Karpas-422 (cell line): ENCODE measurements at regions not wholly inside any gene's neighbourhood (a gene's known extent, or its start where the extent isn't known, plus 50 kb on each side); places are given as distances from the start of the nearest gene placed in this dataset. TPM values are rescaled to one million over a fixed set of nuclear protein-coding genes. Genes with fewer than 3 reads are reported as not detected.

Experiments
- DNase-seq: peaks from one replicate; pipeline ENCODE4 v3.0.0-alpha.2; 2015
- H2AFZ ChIP-seq: fragments of 200-600 bp; sonication (generic); 2 replicates; pipeline ENCODE4 v1.6.1; 2014; ENCODE audit warnings: antibody characterized with exemption, low read length, mixed read lengths
- H3K27ac ChIP-seq: fragments of 200-600 bp; sonication (generic); 2 replicates; pipeline ENCODE4 v1.5.1; 2014; ENCODE audit warnings: mild to moderate bottlenecking, low read length, moderate library complexity
- H3K27me3 ChIP-seq: fragments of 200-600 bp; sonication (generic); 2 replicates; pipeline ENCODE4 v1.6.1; 2014; ENCODE audit warnings: low read length, mixed read lengths
- H3K36me3 ChIP-seq: fragments of 200-600 bp; sonication (generic); 2 replicates; pipeline ENCODE4 v1.6.1; 2014; ENCODE audit warnings: low read length, mixed read lengths; ENCODE audit not compliant: insufficient read depth
- H3K4me1 ChIP-seq: fragments of 200-600 bp; sonication (generic); 2 replicates; pipeline ENCODE4 v1.6.1; 2014; ENCODE audit warnings: mild to moderate bottlenecking, low read length, mixed read lengths
- H3K4me2 ChIP-seq: fragments of 200-600 bp; sonication (generic); 2 replicates; pipeline ENCODE4 v1.6.1; 2014; ENCODE audit warnings: low read length, low read depth, mild to moderate bottlenecking; ENCODE audit not compliant: poor library complexity, severe bottlenecking
- H3K4me3 ChIP-seq: fragments of 200-600 bp; sonication (generic); 2 replicates; pipeline ENCODE4 v1.5.1; 2014; ENCODE audit warnings: mild to moderate bottlenecking, antibody characterized with exemption, low read length, mixed read lengths
- H3K79me2 ChIP-seq: fragments of 200-600 bp; sonication (generic); 2 replicates; pipeline ENCODE4 v1.6.1; 2014; ENCODE audit warnings: mild to moderate bottlenecking, low read length, mixed read lengths
- H3K9ac ChIP-seq: fragments of 200-600 bp; sonication (generic); 2 replicates; pipeline ENCODE4 v1.6.0; 2014; ENCODE audit warnings: low read length
- H3K9me2 ChIP-seq: fragments of 200-600 bp; sonication (generic), shearing (Covaris generic); replicated peaks from 2 replicates; pipeline ENCODE4 v1.6.0; 2014; ENCODE audit warnings: mild to moderate bottlenecking, low read length, moderate library complexity; ENCODE audit not compliant: insufficient read depth
- H3K9me3 ChIP-seq: fragments of 300-700, 200-600 bp; sonication (generic); 2 replicates; pipeline ENCODE4 v1.6.1; 2014; ENCODE audit warnings: low read length, mixed read lengths
- H4K20me1 ChIP-seq: fragments of 200-600 bp; sonication (generic); 2 replicates; pipeline ENCODE4 v1.6.1; 2014; ENCODE audit warnings: mild to moderate bottlenecking, antibody characterized with exemption, low read length, low read depth; ENCODE audit not compliant: insufficient read depth
- small RNA-seq: library from RNA; depleted of rRNA; stranded (forward); fragments of <200 nt; gene quantifications from one replicate; pipeline ENCODE3, GENCODE V24; 2014

DNA sequence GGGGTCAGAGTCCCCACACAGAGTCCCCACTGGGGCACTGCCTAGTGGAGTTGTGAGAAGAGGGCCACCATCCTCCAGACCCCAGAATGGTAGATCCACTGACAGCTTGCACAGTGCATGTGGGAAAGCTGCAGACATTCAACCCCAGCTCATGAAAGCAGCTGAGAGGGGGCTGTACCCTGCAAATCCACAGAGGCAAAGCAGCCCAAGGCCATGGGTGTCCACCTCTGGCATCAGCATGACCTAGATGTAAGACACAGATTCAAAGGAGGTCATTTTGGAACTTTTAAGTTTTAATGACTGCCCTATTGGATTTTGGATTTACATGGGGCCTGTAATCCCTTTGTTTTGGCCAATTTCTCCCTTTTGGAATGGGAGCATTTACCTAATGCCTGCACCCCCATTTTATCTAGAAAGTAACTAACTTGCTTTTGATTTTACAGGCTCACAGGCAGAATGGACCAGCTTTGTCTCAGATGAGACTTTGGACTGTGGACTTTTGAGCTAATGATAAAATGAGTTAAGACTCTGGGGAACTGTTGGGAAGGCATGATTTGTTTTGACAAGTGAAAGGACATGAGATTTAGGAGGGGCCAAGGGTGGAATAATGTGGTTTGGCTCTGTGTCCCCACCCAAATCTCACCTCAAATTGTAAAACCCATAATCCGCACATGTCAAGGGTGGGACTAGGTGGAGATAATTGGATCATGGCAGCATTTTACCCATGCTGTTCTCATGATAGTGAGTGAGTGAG lies 56.3 kb upstream of the ITGA1 start:
- Histone ChIP-seq H3K4me1 (no peaks in the 10 kb centered on the region), H3K9me2 (no peaks in the 10 kb centered on the region), H2AFZ (no peak overlapping the region), H3K4me3 (no peak overlapping the region), H3K79me2 (no peaks in the 10 kb centered on the region), H3K27ac (no peak overlapping the region), H3K9ac (no peak overlapping the region), H3K4me2 (no peak overlapping the region), H4K20me1 (no peaks in the 10 kb centered on the region), H3K9me3 (no peaks in the 10 kb centered on the region), H3K27me3 (no peaks in the 10 kb centered on the region), H3K36me3 (no peaks in the 10 kb centered on the region)
- DNase-seq = no peak

DNA sequence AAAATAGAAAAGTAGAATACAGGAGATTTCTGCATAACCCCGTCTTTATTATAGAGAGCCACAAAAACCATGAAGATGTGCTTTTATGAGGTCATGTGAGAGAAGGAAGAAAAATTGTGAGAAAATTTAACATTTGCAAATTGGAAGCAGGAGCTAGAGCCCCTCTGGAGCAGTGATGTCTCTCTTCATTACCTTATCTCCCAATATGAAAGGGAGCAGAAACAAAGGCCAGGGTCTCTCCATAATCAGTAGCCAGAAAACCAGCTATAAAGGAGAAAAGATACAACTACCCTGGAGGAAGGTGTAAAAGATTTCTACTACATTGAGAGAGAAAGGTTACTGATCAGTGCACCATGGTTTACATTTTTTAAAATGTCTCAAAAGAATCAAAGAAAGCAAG lies 53.2 kb upstream of the ITGA1 start:
- H3K36me3 ChIP-seq = no peaks in the 10 kb centered on the region
- no peaks in the 10 kb centered on the region for H3K9me2 ChIP-seq
- no peak for DNase-seq
- H3K4me2 ChIP-seq = no peak overlapping the region
- no peaks in the 10 kb centered on the region for H3K79me2 ChIP-seq
- no peaks in the 10 kb centered on the region for H4K20me1 ChIP-seq
- H3K4me3 ChIP-seq = no peak overlapping the region
- no peaks in the 10 kb centered on the region for H3K27me3 ChIP-seq
- no peaks in the 10 kb centered on the region for H3K4me1 ChIP-seq
- no peak overlapping the region for H3K9ac ChIP-seq
- no peak overlapping the region for H2AFZ ChIP-seq
- no peaks in the 10 kb centered on the region for H3K9me3 ChIP-seq
- H3K27ac ChIP-seq = no peak overlapping the region

DNA sequence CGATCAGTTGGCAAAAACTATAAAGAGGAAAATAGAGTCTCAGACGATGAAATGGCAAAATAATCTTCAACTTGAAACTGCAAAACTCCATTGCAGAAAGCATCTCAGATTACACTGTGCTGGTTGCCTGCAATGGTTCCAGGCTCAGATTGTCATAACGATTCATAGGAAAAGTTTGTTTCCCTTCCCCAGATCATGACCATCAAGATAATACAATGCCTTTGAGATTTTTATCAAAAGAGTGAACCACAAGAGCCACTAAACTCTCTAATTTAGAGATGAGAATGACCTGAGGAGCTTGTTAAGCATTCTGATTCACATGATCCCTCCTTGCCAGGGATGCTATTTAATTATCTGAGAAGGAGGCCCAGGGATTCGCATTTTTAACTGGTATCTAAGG lies 52.6 kb upstream of the ITGA1 start:
- DNase-seq = no peak
- H3K36me3 ChIP-seq = no peaks in the 10 kb centered on the region
- no peaks in the 10 kb centered on the region for H3K27me3 ChIP-seq
- no peaks in the 10 kb centered on the region for H3K4me1 ChIP-seq
- H3K4me3 ChIP-seq = no peak overlapping the region
- no peak overlapping the region for H3K9ac ChIP-seq
- no peaks in the 10 kb centered on the region for H3K9me2 ChIP-seq
- H3K9me3 ChIP-seq = no peaks in the 10 kb centered on the region
- no peak overlapping the region for H3K27ac ChIP-seq
- no peak overlapping the region for H2AFZ ChIP-seq
- H4K20me1 ChIP-seq = no peaks in the 10 kb centered on the region
- H3K4me2 ChIP-seq = no peak overlapping the region
- no peaks in the 10 kb centered on the region for H3K79me2 ChIP-seq

Small RNAs in the stretch of these regions (small RNA-seq; reads per million reads assigned to genes)
- gene RPS17P11 = not detected
